ENCODE measurements at regions not wholly inside any gene's neighbourhood (a gene's known extent, or its start where the extent isn't known, plus 50 kb on each side); places are given as distances from the start of the nearest gene placed in this dataset.

- no peaks in the 10 kb centered on the region; the same call in 1 of the 2 replicates for H3K79me2 ChIP-seq (ENCODE audit: insufficient read depth, low read length)
- Mint-ChIP-seq H3K27me3 (ENCODE audit: low read depth) (peaks cover 84% of the 10 kb centered on the region), H3K4me1 (no peaks in the 10 kb centered on the region; a peak in 1 of 4 replicates)
Measured at GRCh38 chr13:66214467-66214866, 1015.7 kb downstream of the PCDH9 start.

More at GRCh38 chr13:66214467-66214866, 1015.7 kb downstream of the PCDH9 start:
- Histone ChIP-seq H3K4me2 (ENCODE audit: insufficient read depth, insufficient read length, low read length) (no peak overlapping the region), H4K91ac (ENCODE audit: insufficient read length, low read depth, low read length) (no peak overlapping the region), H3K9ac (ENCODE audit: extremely low read depth, insufficient read length, low read length) (no peak overlapping the region), H3K9me3 (ENCODE audit: control insufficient read depth, low read depth, low read length) (no peaks in the 10 kb centered on the region), H3K56ac (ENCODE audit: insufficient read length, low read depth, low read length) (no peak overlapping the region), H3K4me1 (ENCODE audit: insufficient read depth, low read length) (no peaks in the 10 kb centered on the region), H3K27ac (ENCODE audit: insufficient read length, low read depth, low read length) (no peak overlapping the region), H3T11ph (ENCODE audit: low read length) (no peak overlapping the region), H2BK12ac (ENCODE audit: insufficient read length, low read depth, low read length) (no peak overlapping the region), H2BK15ac (ENCODE audit: low read depth, low read length) (no peak overlapping the region), H4K20me1 (ENCODE audit: control insufficient read depth, insufficient read depth, insufficient read length) (no peaks in the 10 kb centered on the region), H2BK120ac (ENCODE audit: low read depth, low read length, poor library complexity, severe bottlenecking) (no peak overlapping the region), H2AK5ac (ENCODE audit: insufficient read length, low read length) (no peak overlapping the region), H2BK5ac (ENCODE audit: insufficient read length, low read length) (no peak overlapping the region), H3K27me3 (ENCODE audit: insufficient read depth, low read length) (peaks cover 4% of the 10 kb centered on the region; the same call in 1 of the 2 replicates), H2AFZ (ENCODE audit: low read length) (no peak overlapping the region), H3K18ac (ENCODE audit: insufficient read length, low read depth, low read length) (no peak overlapping the region), H2BK20ac (ENCODE audit: low read depth, low read length, poor library complexity, severe bottlenecking) (no peak overlapping the region), H4K8ac (replicated peaks; ENCODE audit: insufficient read length, low read depth, low read length) (no peak overlapping the region), H3K4ac (ENCODE audit: low read depth, low read length) (no peak overlapping the region), H3K14ac (ENCODE audit: insufficient read depth, low read length) (no peak overlapping the region), H3K23me2 (ENCODE audit: insufficient read length, low read depth, low read length, poor library complexity, severe bottlenecking) (no peaks in the 10 kb centered on the region), H3K79me1 (ENCODE audit: insufficient read depth, low read depth, low read length, poor library complexity, severe bottlenecking) (no peaks in the 10 kb centered on the region), H4K5ac (ENCODE audit: insufficient read length, low read depth, low read length) (no peak overlapping the region), H3K23ac (ENCODE audit: insufficient read length, low read depth, low read length) (no peak overlapping the region)
- Mint-ChIP-seq H3K4me3 (no peak overlapping the region), H3K36me3 (ENCODE audit: insufficient read depth in 1 of 3, low read depth in 3 of 3) (no peaks in the 10 kb centered on the region), H3K27ac (no peak overlapping the region), H3K9me3 (no peaks in the 10 kb centered on the region)
- DNase-seq = no peak
- no peak for TF ChIP-seq CTCF (conservative IDR thresholded peaks at IDR 0.05)
